Testis (tissue), 2 donors: ENCODE measurements at regions not wholly inside any gene's neighbourhood (a gene's known extent, or its start where the extent isn't known, plus 50 kb on each side); places are given as distances from the start of the nearest gene placed in this dataset.

Source experiments
- DNase-seq: peaks from one replicate; pipeline ENCODE4 v3.0.0-alpha.2; 2019
- H3K27ac ChIP-seq, 2 donors: fragments of 200-600 bp; sonication (generic); one replicate each; pipeline ENCODE4 v1.5.1; 2019
- H3K27me3 ChIP-seq: fragments of 200-600 bp; sonication (generic); one replicate; pipeline ENCODE4 v1.5.1; 2019
- H3K36me3 ChIP-seq: fragments of 200-600 bp; sonication (generic); one replicate; pipeline ENCODE4 v1.5.1; 2017; ENCODE audit warnings: low read depth; ENCODE audit errors: missing control alignments
- H3K4me1 ChIP-seq: fragments of 200-600 bp; sonication (generic); one replicate; pipeline ENCODE4 v1.5.1; 2019
- H3K4me3 ChIP-seq, 2 donors: fragments of 200-600 bp; sonication (generic); one replicate each; pipeline ENCODE4 v1.5.1; 2017 to 2019
- H3K9me3 ChIP-seq: fragments of 200-600 bp; sonication (generic); one replicate; pipeline ENCODE4 v1.5.1; 2017
- CTCF ChIP-seq, 3 experiments: fragments of 450-650 bp in 2 of 3; fragments of 200-600 bp in 1 of 3; sonication (generic) in 1 of 3; IDR thresholded peaks; one replicate each; pipeline ENCODE4 v1.5.1; 2016 to 2019; ENCODE audit warnings: antibody characterized with exemption in 3 of 3, mild to moderate bottlenecking in 2 of 3, moderate library complexity in 1 of 3
- POLR2A ChIP-seq: fragments of 450-650 bp; IDR thresholded peaks from one replicate; pipeline ENCODE4 v1.6.1; 2017; ENCODE audit warnings: antibody characterized with exemption, mild to moderate bottlenecking, moderate library complexity
- WGBS, 2 donors: methylation state at CpG; one replicate each; pipeline ENCODE4 v1.1.5; 2018; 5-methylcytosine and 5-hydroxymethylcytosine counted together
- intact Hi-C: fragments of 100-400 bp; cut with DNase I; formaldehyde crosslinking; loops from one replicate; pipeline ENCODE4 v1.15.1; 2023; ENCODE audit warnings: low total_unique reads

GRCh38 chr5:174324680-174325079 lies 279.2 kb downstream of the NSG2 start:
- Histone ChIP-seq H3K4me3 (no peak overlapping the region), H3K4me1 (no peaks in the 10 kb centered on the region), H3K9me3 (no peaks in the 10 kb centered on the region), H3K27me3 (no peaks in the 10 kb centered on the region), H3K27ac (no peak overlapping the region), H3K36me3 (no peaks in the 10 kb centered on the region)
- DNase-seq = no peak
- intact Hi-C loops = no loop called here
- WGBS, 2 donors = 65 to 75% methylated on average over 3 of the region's 3 CpGs
- TF ChIP-seq POLR2A (no peak), CTCF (IDR thresholded peaks at IDR 0.05) (no peak)

DNA sequence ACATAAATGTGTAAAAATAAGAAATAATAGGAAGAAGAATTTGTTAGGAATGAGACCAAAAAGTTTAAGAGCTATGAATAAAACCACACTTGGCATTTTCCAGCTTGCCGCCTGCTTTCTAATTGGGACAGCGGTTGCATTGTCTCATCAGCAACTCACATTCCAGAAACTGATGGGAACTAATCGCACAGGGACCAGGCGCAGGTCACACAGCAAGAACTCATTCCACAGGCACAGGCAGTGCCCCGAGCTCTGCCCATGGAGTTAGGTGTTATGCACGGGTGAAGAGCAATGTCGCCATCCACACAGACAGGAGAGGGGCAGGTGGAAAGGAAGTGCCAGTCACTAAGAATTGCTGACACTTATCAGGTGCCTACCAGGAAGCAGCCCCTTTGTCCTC lies 279.9 kb downstream of the NSG2 start:
- no peaks in the 10 kb centered on the region for H3K27me3 ChIP-seq
- H3K9me3 ChIP-seq = no peaks in the 10 kb centered on the region
- intact Hi-C loops = no loop called here

DNA sequence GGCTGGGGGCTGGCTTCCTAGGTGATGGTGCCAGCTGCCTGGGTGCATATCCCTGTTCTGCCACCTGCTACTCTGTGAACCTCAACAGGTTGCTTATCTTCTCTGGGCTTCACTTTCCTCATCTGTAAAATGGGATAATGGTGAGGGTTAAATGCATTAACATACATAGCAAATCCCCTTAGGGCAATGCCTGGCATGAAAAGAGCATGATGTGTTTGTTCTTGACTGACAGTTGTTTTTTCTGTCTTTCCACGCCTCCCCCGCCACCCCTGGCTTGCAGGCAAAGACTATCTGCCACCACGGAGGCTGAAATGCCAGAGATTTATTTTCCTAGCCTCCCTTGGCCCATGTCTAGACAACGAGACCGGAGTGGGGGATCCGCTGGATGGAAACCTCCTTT lies 280.5 kb downstream of the NSG2 start:
- H3K4me1 ChIP-seq = no peaks in the 10 kb centered on the region
- no peaks in the 10 kb centered on the region for H3K36me3 ChIP-seq
- 68% methylated on average over 5 to 6 of the region's 6 CpGs for whole genome bisulfite sequencing, 2 donors
- no peaks in the 10 kb centered on the region for H3K27me3 ChIP-seq
- no peak overlapping the region for H3K4me3 ChIP-seq
- TF ChIP-seq POLR2A (no peak), CTCF (IDR thresholded peaks at IDR 0.05) (no peak)
- no peak for DNase-seq
- H3K9me3 ChIP-seq = no peaks in the 10 kb centered on the region
- no peak overlapping the region for H3K27ac ChIP-seq
- intact Hi-C loops = no loop called here

More for the DNA sequence above, 279.9 kb downstream of the NSG2 start:
- TF ChIP-seq CTCF (IDR thresholded peaks at IDR 0.05) = no peak
- DNase-seq = no peak
- H3K4me1 ChIP-seq = no peaks in the 10 kb centered on the region
- no peak overlapping the region for H3K4me3 ChIP-seq
- H3K36me3 ChIP-seq = no peaks in the 10 kb centered on the region
- H3K27ac ChIP-seq = no peak overlapping the region
- WGBS, 2 donors = 76 to 78% methylated on average over 7 of the region's 7 CpGs

DNA sequence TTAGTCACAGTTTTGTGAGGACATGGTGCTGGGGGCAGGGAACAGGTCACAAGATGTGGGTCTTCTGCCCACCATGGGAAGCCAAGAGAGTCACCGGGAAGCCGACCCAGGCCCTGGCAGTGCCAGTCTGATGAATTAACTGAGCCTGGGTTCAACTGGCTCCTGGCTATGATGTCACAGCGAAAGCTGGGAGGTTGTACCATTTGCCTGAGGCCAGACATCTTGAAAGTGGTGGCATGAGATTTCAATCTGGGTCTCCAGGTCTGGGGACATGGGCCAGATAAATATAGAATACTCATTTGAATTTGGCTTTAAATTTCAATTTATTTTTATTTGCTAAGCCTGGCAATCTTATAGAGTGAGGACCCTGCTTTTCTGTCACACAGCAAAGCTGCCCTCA lies 280.9 kb downstream of the NSG2 start:
- intact Hi-C loops = no loop called here
- DNase-seq = no peak
- H3K4me1 ChIP-seq = no peaks in the 10 kb centered on the region
- WGBS, 2 donors = 92 to 98% methylated on average over 1 to 3 of the region's 3 CpGs
- no peaks in the 10 kb centered on the region for H3K36me3 ChIP-seq
- H3K9me3 ChIP-seq = no peaks in the 10 kb centered on the region
- no peak overlapping the region for H3K27ac ChIP-seq
- TF ChIP-seq POLR2A (no peak), CTCF (IDR thresholded peaks at IDR 0.05) (no peak)
- no peak overlapping the region for H3K4me3 ChIP-seq
- no peaks in the 10 kb centered on the region for H3K27me3 ChIP-seq

- no peaks in the 10 kb centered on the region for H3K27me3 ChIP-seq
- intact Hi-C loops = no loop called here
- peak; percentile 42 to 75 (median 71) for TF ChIP-seq CTCF (IDR thresholded peaks at IDR 0.05)
- no peak for TF ChIP-seq POLR2A
Observed at GRCh38 chr5:174327317-174327864, 281.9 kb downstream of the NSG2 start.

More at GRCh38 chr5:174327317-174327864, 281.9 kb downstream of the NSG2 start:
- Histone ChIP-seq H3K27ac (no peak overlapping the region), H3K9me3 (no peaks in the 10 kb centered on the region), H3K4me1 (no peaks in the 10 kb centered on the region), H3K36me3 (no peaks in the 10 kb centered on the region), H3K4me3 (no peak overlapping the region)
- 46 to 51% methylated on average over 10 of the region's 10 CpGs for WGBS, 2 donors
- peak; percentile 88 for DNase-seq
